Keratinocyte (primary cell): ENCODE measurements at regions not wholly inside any gene's neighbourhood (a gene's known extent, or its start where the extent isn't known, plus 50 kb on each side); places are given as distances from the start of the nearest gene placed in this dataset.

ENCODE experiments used
- DNase-seq: peaks from one replicate; pipeline ENCODE4 v3.0.0-alpha.2; 2011; ENCODE audit warnings: low read depth, missing footprints, low spot score
- FAIRE-seq: peaks from 2 replicates; lab custom pipeline; 2011; peaks lifted over from hg19 to GRCh38; lab: Jason Lieb, UNC
- H2AFZ ChIP-seq: 2 replicates; pipeline ENCODE4 v1.6.0; 2012; ENCODE audit warnings: low read length, control low read depth, inconsistent platforms; ENCODE audit not compliant: control insufficient read depth
- H3K27ac ChIP-seq: 2 replicates; pipeline ENCODE4 v1.5.1; 2011; ENCODE audit warnings: low read length; ENCODE audit not compliant: control insufficient read depth, insufficient read depth
- H3K27me3 ChIP-seq: 3 replicates; pipeline ENCODE4 v1.6.0; 2011; ENCODE audit warnings: low read length; ENCODE audit not compliant: control insufficient read depth, insufficient read depth; ENCODE audit errors: extremely low read depth
- H3K36me3 ChIP-seq, 2 experiments: 2 replicates in 1 of 2; 3 replicates in 1 of 2; pipeline ENCODE4 v1.5.1; 2011; ENCODE audit warnings: low read length in 2 of 2, mild to moderate bottlenecking in 1 of 2; ENCODE audit not compliant: control insufficient read depth in 2 of 2, insufficient read depth in 2 of 2; ENCODE audit errors: extremely low read depth in 1 of 2
- H3K4me1 ChIP-seq: 3 replicates; pipeline ENCODE4 v1.5.1; 2011; ENCODE audit warnings: low read length; ENCODE audit not compliant: control insufficient read depth, insufficient read depth; ENCODE audit errors: extremely low read depth
- H3K4me2 ChIP-seq: 3 replicates; pipeline ENCODE4 v1.6.0; 2011; ENCODE audit warnings: low read depth, low read length; ENCODE audit not compliant: control insufficient read depth, insufficient read depth; ENCODE audit errors: extremely low read depth
- H3K4me3 ChIP-seq, 3 experiments: fragments of 200-600 bp in 1 of 3; sonication (generic) in 1 of 3; 2 replicates in 2 of 3; 3 replicates in 1 of 3; pipeline ENCODE4 v1.5.1; 2011 to 2016; ENCODE audit warnings: low read length in 3 of 3, mild to moderate bottlenecking in 3 of 3, control low read depth in 2 of 3, inconsistent platforms in 1 of 3, low read depth in 1 of 3, mixed read lengths in 1 of 3, mixed run types in 1 of 3, moderate library complexity in 1 of 3; ENCODE audit not compliant: control insufficient read depth in 2 of 3, insufficient read depth in 2 of 3; ENCODE audit errors: extremely low read depth in 1 of 3
- H3K79me2 ChIP-seq: 2 replicates; pipeline ENCODE4 v1.6.0; 2012; ENCODE audit warnings: low read length; ENCODE audit not compliant: control insufficient read depth, insufficient read depth
- H3K9ac ChIP-seq: 3 replicates; pipeline ENCODE4 v1.6.0; 2011; ENCODE audit warnings: low read length; ENCODE audit not compliant: control insufficient read depth, insufficient read depth; ENCODE audit errors: extremely low read depth
- H3K9me1 ChIP-seq: 3 replicates; pipeline ENCODE4 v1.6.0; 2011; ENCODE audit warnings: low read length; ENCODE audit not compliant: control insufficient read depth, insufficient read depth; ENCODE audit errors: extremely low read depth
- H3K9me3 ChIP-seq: 2 replicates; pipeline ENCODE4 v1.5.1; 2012; ENCODE audit warnings: low read depth, low read length; ENCODE audit not compliant: control insufficient read depth
- H4K20me1 ChIP-seq: 3 replicates; pipeline ENCODE4 v1.6.0; 2011; ENCODE audit warnings: low read length; ENCODE audit not compliant: control insufficient read depth, insufficient read depth; ENCODE audit errors: extremely low read depth
- CTCF ChIP-seq, 3 experiments: IDR thresholded peaks in 1 of 3; conservative IDR thresholded peaks in 1 of 3; optimal IDR thresholded peaks in 1 of 3; 2 replicates in 2 of 3; 3 replicates in 1 of 3; pipeline versions ENCODE3 to v1.5.1; 2011; ENCODE audit warnings: low read length in 3 of 3, mild to moderate bottlenecking in 3 of 3, moderate library complexity in 2 of 3, control low read depth in 1 of 3, inconsistent platforms in 1 of 3; ENCODE audit not compliant: insufficient read depth in 2 of 3; ENCODE audit errors: extremely low read depth in 1 of 3
- EZH2 ChIP-seq: IDR thresholded peaks from one replicate; pipeline ENCODE4 v1.6.1; 2012; ENCODE audit warnings: inconsistent platforms, mild to moderate bottlenecking, low read length, moderate library complexity
- dilution Hi-C: fragments of 300-500 bp; cut with MboI; formaldehyde crosslinking; loops from one replicate; pipeline ENCODE4 v1.7.0; 2020; ENCODE audit warnings: low sequenced_read_pairs; ENCODE audit not compliant: extremely low pct_ligation_motif_present

- no peak overlapping the region for H3K4me3 ChIP-seq
- no peak overlapping the region for H3K9ac ChIP-seq
- H2AFZ ChIP-seq, result no peak overlapping the region
- no peak overlapping the region for H3K4me2 ChIP-seq
- dilution Hi-C loops, result no loop called here
- no peak for FAIRE-seq
- H3K36me3 ChIP-seq, result no peaks in the 10 kb centered on the region
- no peak for DNase-seq
- no peaks in the 10 kb centered on the region for H4K20me1 ChIP-seq
- no peaks in the 10 kb centered on the region for H3K27me3 ChIP-seq
- TF ChIP-seq EZH2, result no peak
- no peak for TF ChIP-seq CTCF (optimal IDR thresholded peaks at IDR 0.05 in 1 of 3, IDR thresholded peaks at IDR 0.05 in 1 of 3, conservative IDR thresholded peaks at IDR 0.05 in 1 of 3; ENCODE audit: extremely low read depth in 1 of 3, insufficient read depth in 2 of 3, low read length in 3 of 3)
- H3K9me3 ChIP-seq, result no peaks in the 10 kb centered on the region
- no peaks in the 10 kb centered on the region for H3K9me1 ChIP-seq
- H3K4me1 ChIP-seq, result no peaks in the 10 kb centered on the region
- H3K79me2 ChIP-seq, result no peaks in the 10 kb centered on the region
- no peak overlapping the region for H3K27ac ChIP-seq
Measured at GRCh38 chr1:226495716-226496115, 52.8 kb upstream of the STUM start.

- no peak overlapping the region for H3K4me3 ChIP-seq
- no peak overlapping the region for H3K4me2 ChIP-seq
- H3K27ac ChIP-seq, result no peak overlapping the region
- TF ChIP-seq CTCF (optimal IDR thresholded peaks at IDR 0.05 in 1 of 3, IDR thresholded peaks at IDR 0.05 in 1 of 3, conservative IDR thresholded peaks at IDR 0.05 in 1 of 3; ENCODE audit: extremely low read depth in 1 of 3, insufficient read depth in 2 of 3, low read length in 3 of 3) (no peak), EZH2 (no peak)
- no peak overlapping the region for H3K9ac ChIP-seq
- dilution Hi-C loops, result no loop called here
- no peak for FAIRE-seq
- no peaks in the 10 kb centered on the region for H4K20me1 ChIP-seq
- no peaks in the 10 kb centered on the region for H3K79me2 ChIP-seq
- H3K36me3 ChIP-seq, result no peaks in the 10 kb centered on the region
- no peaks in the 10 kb centered on the region for H3K4me1 ChIP-seq
- no peak overlapping the region for H2AFZ ChIP-seq
- H3K9me3 ChIP-seq, result no peaks in the 10 kb centered on the region
- no peak for DNase-seq
- no peaks in the 10 kb centered on the region for H3K9me1 ChIP-seq
- no peaks in the 10 kb centered on the region for H3K27me3 ChIP-seq
Measured at GRCh38 chr1:226496453-226497015, 52.0 kb upstream of the STUM start.
